ENCODE measurements at regions not wholly inside any gene's neighbourhood (a gene's known extent, or its start where the extent isn't known, plus 50 kb on each side); places are given as distances from the start of the nearest gene placed in this dataset.

GRCh38 chr6:105573138-105573537 lies 170.3 kb upstream of the PREP start:
- Histone ChIP-seq H3K27me3 (no peaks in the 10 kb centered on the region), H3K4me3 (no peak overlapping the region), H3K36me3 (no peaks in the 10 kb centered on the region), H3K27ac (no peak overlapping the region), H3K9me3 (no peaks in the 10 kb centered on the region), H3K4me1 (no peaks in the 10 kb centered on the region)
- ATAC-seq (no peak), DNase-seq (no peak)
- TF ChIP-seq POLR2A (IDR thresholded peaks at IDR 0.05) (no peak), CTCF (IDR thresholded peaks at IDR 0.05 in 4 of 5, conservative IDR thresholded peaks at IDR 0.05 in 1 of 5) (no peak)
- in situ Hi-C loops (cut with MboI; ENCODE audit: low sequenced_read_pairs in 4 of 4), result no loop called here
- intact Hi-C loops (cut with DNase I; ENCODE audit: low total_unique reads), result no loop called here

- Histone ChIP-seq H3K4me3 (no peak overlapping the region), H3K9me3 (no peaks in the 10 kb centered on the region), H3K36me3 (no peaks in the 10 kb centered on the region), H3K27me3 (no peaks in the 10 kb centered on the region), H3K4me1 (no peaks in the 10 kb centered on the region), H3K27ac (no peak overlapping the region)
- no peak for ATAC-seq
- in situ Hi-C loops (cut with MboI; ENCODE audit: low sequenced_read_pairs in 4 of 4) (no loop called here), intact Hi-C loops (cut with DNase I; ENCODE audit: low total_unique reads) (no loop called here)
- DNase-seq, result no peak
- TF ChIP-seq CTCF (IDR thresholded peaks at IDR 0.05 in 4 of 5, conservative IDR thresholded peaks at IDR 0.05 in 1 of 5) (no peak), POLR2A (IDR thresholded peaks at IDR 0.05) (no peak)
These were observed 167.5 kb upstream of the PREP start for GRCh38 chr6:105570416-105570815.

GRCh38 chr6:105569706-105570105 lies 166.8 kb upstream of the PREP start:
- no peak for DNase-seq
- TF ChIP-seq POLR2A (IDR thresholded peaks at IDR 0.05), result no peak
- no peak for TF ChIP-seq CTCF (IDR thresholded peaks at IDR 0.05 in 4 of 5, conservative IDR thresholded peaks at IDR 0.05 in 1 of 5)
- no peak for ATAC-seq
- Histone ChIP-seq H3K4me1 (no peaks in the 10 kb centered on the region), H3K36me3 (no peaks in the 10 kb centered on the region), H3K27me3 (no peaks in the 10 kb centered on the region), H3K9me3 (no peaks in the 10 kb centered on the region), H3K27ac (no peak overlapping the region), H3K4me3 (no peak overlapping the region)
- intact Hi-C loops (cut with DNase I; ENCODE audit: low total_unique reads) (no loop called here), in situ Hi-C loops (cut with MboI; ENCODE audit: low sequenced_read_pairs in 4 of 4) (no loop called here)

- in situ Hi-C loops (cut with MboI; ENCODE audit: low sequenced_read_pairs in 4 of 4), result no loop called here
These were observed 165.9 kb upstream of the PREP start for GRCh38 chr6:105568751-105569150.

More at GRCh38 chr6:105568751-105569150, 165.9 kb upstream of the PREP start:
- DNase-seq, result no peak
- Histone ChIP-seq H3K27me3 (no peaks in the 10 kb centered on the region), H3K9me3 (no peaks in the 10 kb centered on the region), H3K4me1 (no peaks in the 10 kb centered on the region), H3K4me3 (no peak overlapping the region), H3K36me3 (no peaks in the 10 kb centered on the region), H3K27ac (no peak overlapping the region)
- no peak for ATAC-seq
- intact Hi-C loops (cut with DNase I; ENCODE audit: low total_unique reads), result no loop called here
- TF ChIP-seq CTCF (IDR thresholded peaks at IDR 0.05 in 4 of 5, conservative IDR thresholded peaks at IDR 0.05 in 1 of 5) (no peak), POLR2A (IDR thresholded peaks at IDR 0.05) (no peak)

All from gastrocnemius medialis (tissue), 4 donors.